RWPE1 (cell line): ENCODE measurements at regions not wholly inside any gene's neighbourhood (a gene's known extent, or its start where the extent isn't known, plus 50 kb on each side); places are given as distances from the start of the nearest gene placed in this dataset.

ENCODE experiments used
- CTCF ChIA-PET: fragments of 350-600 bp; sonication (Branson Sonifier 250); formaldehyde crosslinking; extraction: SDS; loops from one replicate; lab custom pipeline; 2021; lab: Yijun Ruan, JAX
- POLR2A ChIA-PET: fragments of 400-600 bp; formaldehyde crosslinking; extraction: SDS; loops from one replicate; lab custom pipeline; 2020; ENCODE audit warnings: antibody characterized with exemption; ENCODE audit not compliant: low non-redundant PET; lab: Yijun Ruan, JAX
- DNase-seq: peaks from one replicate; pipeline ENCODE4 v3.0.0; 2012; ENCODE audit warnings: low spot score
- H3K27ac ChIP-seq: fragments of 450-650 bp; 2 replicates; pipeline ENCODE4 v1.5.1; 2017
- TF ChIP-seq, protein P1 (sequence below): fragments of 450-650 bp; conservative IDR thresholded peaks from 2 replicates; pipeline ENCODE4 v1.5.1; 2017; ENCODE audit warnings: low read depth, mild to moderate bottlenecking

DNA sequence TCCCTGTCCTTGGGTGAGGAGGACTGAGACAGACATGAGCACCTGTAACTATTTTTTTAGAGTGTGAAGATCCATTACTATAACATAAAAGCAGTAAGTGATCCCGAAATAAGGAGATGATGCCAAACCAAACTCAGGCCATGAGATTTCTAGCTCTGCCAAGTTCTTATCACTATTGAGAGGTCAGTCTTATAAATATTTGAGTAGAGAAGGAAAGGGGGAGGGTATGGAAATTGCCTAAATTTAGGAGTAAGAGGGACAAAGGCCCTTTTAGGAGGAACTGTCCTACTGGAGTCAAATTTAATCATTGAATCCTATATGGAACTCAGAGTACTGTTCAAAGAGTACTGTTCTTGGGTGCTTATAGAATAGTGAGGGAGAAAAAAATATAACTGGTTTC, 326.9 kb upstream of the NAALADL2 start:
- TF ChIP-seq, protein P1, sequence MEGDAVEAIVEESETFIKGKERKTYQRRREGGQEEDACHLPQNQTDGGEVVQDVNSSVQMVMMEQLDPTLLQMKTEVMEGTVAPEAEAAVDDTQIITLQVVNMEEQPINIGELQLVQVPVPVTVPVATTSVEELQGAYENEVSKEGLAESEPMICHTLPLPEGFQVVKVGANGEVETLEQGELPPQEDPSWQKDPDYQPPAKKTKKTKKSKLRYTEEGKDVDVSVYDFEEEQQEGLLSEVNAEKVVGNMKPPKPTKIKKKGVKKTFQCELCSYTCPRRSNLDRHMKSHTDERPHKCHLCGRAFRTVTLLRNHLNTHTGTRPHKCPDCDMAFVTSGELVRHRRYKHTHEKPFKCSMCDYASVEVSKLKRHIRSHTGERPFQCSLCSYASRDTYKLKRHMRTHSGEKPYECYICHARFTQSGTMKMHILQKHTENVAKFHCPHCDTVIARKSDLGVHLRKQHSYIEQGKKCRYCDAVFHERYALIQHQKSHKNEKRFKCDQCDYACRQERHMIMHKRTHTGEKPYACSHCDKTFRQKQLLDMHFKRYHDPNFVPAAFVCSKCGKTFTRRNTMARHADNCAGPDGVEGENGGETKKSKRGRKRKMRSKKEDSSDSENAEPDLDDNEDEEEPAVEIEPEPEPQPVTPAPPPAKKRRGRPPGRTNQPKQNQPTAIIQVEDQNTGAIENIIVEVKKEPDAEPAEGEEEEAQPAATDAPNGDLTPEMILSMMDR = no peak
- ChIA-PET POLR2A (no interaction called here), CTCF (no interaction called here)
- no peak for DNase-seq
- H3K27ac ChIP-seq = no peak overlapping the region

DNA sequence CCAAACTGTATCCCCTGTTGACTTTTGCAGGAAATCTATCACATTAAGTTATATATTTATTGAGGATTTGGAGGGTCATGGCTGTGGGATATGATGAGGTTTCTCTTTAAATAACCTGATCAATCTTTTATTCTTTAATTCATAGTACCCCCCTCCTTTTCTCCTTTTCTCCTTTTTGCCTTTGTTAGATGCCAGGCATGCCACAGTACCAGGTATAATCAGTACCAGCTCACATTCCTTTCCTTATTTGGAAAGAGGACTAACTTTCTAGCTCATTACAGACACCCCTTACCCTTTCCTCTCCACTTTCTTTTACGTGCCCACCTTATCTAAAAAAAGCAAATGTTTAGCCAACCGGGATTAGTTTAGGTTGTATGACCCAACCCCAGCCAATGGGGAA, 326.4 kb upstream of the NAALADL2 start:
- no peak overlapping the region for H3K27ac ChIP-seq
- TF ChIP-seq, protein P1 = no peak
- ChIA-PET POLR2A (no interaction called here), CTCF (no interaction called here)
- no peak for DNase-seq

DNA sequence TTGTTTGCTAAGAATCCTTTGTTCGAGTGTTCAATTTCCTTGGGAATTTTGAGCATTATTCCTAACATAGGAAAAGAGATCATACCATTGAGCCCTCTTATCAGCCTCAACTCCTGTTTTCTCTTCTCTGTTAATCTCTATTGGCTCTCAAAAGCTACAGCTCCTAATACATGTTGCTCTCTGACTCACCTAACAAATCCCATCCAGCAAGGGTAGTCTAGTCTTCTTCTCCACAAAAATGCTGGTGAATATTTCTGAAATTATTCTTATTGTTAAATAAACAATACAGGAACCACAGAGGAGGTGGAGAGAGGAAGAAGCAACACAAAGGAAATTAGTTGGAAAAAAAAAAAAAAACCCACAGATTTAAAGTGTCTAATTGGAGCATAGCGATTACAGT, 325.8 kb upstream of the NAALADL2 start:
- ChIA-PET CTCF (interaction anchor here (0.7 kb wide), 1 partner anchor 1031 kb away, joined by 3 read pairs; no protein-coding TSS in a partner anchor), POLR2A (no interaction called here)
- no peak for DNase-seq
- H3K27ac ChIP-seq = no peak overlapping the region
- TF ChIP-seq, protein P1 = no peak

DNA sequence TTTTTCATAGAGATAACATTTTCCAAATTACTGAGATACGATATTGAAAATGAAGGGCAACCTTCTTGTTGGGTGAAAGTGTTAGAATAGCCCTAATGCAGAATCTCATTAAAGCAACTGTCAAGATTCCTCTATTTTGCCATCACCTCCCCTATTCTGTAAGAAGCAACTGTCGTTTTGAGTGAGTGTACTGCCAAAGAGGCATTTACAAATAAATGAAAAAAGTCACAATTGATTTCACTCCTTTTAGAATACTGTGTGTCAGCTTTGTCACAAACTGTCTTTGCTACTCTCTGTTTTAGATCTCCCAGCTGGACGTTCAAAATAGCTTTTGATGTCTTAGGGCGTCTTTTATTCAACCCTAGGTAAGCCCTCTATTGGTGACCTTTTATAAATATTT, 322.8 kb upstream of the NAALADL2 start:
- DNase-seq = no peak
- TF ChIP-seq, protein P1 = no peak
- CTCF ChIA-PET = interaction anchor here (0.6 kb wide), 1 partner anchor 52 kb away, joined by 4 read pairs; no protein-coding TSS in a partner anchor
- POLR2A ChIA-PET = no interaction called here
- H3K27ac ChIP-seq = no peak overlapping the region

DNA sequence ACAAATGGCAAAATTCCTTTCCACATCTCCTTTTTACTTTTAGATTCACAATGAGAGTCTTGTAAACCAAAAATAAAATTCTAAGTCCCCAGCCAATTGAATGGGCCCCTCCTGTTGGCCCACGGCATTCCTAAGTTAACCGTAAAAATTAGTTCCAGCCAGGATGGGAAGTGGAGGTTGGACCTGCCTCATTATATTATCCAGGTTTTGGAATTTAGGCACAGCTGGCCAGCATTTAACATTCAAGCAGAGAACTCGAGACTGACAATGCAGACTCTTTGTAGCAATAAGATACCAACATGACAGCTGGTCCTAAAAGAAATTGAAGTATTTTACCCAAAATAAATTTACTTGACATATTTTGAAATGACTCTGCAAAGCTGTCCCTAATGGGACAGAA, 321.0 kb upstream of the NAALADL2 start:
- no peak for DNase-seq
- TF ChIP-seq, protein P1 = no peak
- POLR2A ChIA-PET = no interaction called here
- CTCF ChIA-PET = no interaction called here
- H3K27ac ChIP-seq = no peak overlapping the region

DNA sequence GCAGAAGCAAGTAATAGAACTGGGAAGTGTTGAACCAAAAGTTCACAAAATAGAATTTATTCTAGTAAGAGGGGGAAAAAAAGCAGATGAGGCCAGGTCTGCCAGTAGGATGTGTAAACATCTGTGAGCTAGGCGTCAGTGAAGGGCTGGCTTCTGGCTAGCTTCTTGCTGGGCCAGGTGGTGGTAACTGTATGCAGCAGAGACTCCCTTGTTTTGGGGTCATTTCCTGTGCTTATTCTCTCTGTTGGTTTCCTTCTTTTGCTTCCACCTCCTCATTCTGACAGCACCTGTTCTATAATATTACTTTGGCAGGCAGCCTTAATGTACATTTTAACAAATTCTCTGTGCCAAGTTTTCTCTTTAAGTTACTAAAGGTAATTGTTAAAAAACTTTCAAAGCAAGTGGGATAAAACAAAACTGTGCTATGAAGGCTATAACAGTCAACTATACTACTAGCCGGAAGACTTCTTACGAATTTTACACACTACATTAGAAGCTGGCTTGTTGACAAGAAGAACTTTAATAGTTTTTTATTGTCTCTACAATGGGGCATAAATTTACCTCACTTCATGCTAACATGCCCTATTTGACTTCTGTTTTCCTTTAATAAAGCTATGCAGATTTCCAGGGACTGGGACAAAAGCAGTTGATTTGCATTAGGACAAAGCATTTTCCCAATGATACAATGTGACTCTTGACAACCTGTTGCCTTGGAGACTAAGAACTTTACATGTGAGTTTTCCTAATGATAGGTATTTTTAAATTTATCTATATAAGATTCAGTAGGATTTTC, 318.8 kb upstream of the NAALADL2 start:
- ChIA-PET POLR2A (no interaction called here), CTCF (no interaction called here)
- TF ChIP-seq, protein P1 = no peak
- H3K27ac ChIP-seq = no peak overlapping the region
- no peak for DNase-seq
